Ascending aorta (tissue), 2 donors: ENCODE measurements at regions not wholly inside any gene's neighbourhood (a gene's known extent, or its start where the extent isn't known, plus 50 kb on each side); places are given as distances from the start of the nearest gene placed in this dataset.
A peak's percentile ranks its signal among the peaks of the same experiment; 100 is the strongest.

Source experiments
- DNase-seq, 2 donors: peaks; one replicate each; pipeline ENCODE4 v3.0.0-alpha.2; 2019; ENCODE audit warnings: low spot score in 2 of 2
- H3K27ac ChIP-seq, 2 donors: fragments of 200-600 bp; sonication (generic); one replicate each; pipeline ENCODE4 v1.5.1; 2016 to 2017; ENCODE audit warnings: mild to moderate bottlenecking in 1 of 2
- H3K27me3 ChIP-seq: fragments of 200-600 bp; sonication (generic); one replicate; pipeline ENCODE4 v1.5.1; 2017
- H3K36me3 ChIP-seq, 2 donors: fragments of 200-600 bp; sonication (generic); one replicate each; pipeline ENCODE4 v1.5.1; 2016
- H3K4me1 ChIP-seq, 2 donors: fragments of 200-600 bp; sonication (generic); one replicate each; pipeline ENCODE4 v1.5.1; 2016 to 2017; ENCODE audit warnings: mild to moderate bottlenecking in 1 of 2
- H3K4me3 ChIP-seq, 2 donors: fragments of 200-600 bp; sonication (generic); one replicate each; pipeline ENCODE4 v1.5.1; 2016 to 2017; ENCODE audit warnings: mild to moderate bottlenecking in 1 of 2
- H3K9me3 ChIP-seq, 2 donors: fragments of 200-600 bp; sonication (generic); one replicate each; pipeline ENCODE4 v1.5.1; 2016
- CTCF ChIP-seq, 3 experiments: fragments of 200-600 bp in 2 of 3; fragments of 450-650 bp in 1 of 3; sonication (generic) in 2 of 3; IDR thresholded peaks; one replicate each; pipeline ENCODE4 v1.5.1; 2016 to 2019; ENCODE audit warnings: antibody characterized with exemption in 3 of 3, mild to moderate bottlenecking in 1 of 3, moderate library complexity in 1 of 3
- intact Hi-C: fragments of 100-400 bp; cut with DNase I; formaldehyde crosslinking; loops from one replicate; pipeline ENCODE4 v1.15.1; 2023

DNA sequence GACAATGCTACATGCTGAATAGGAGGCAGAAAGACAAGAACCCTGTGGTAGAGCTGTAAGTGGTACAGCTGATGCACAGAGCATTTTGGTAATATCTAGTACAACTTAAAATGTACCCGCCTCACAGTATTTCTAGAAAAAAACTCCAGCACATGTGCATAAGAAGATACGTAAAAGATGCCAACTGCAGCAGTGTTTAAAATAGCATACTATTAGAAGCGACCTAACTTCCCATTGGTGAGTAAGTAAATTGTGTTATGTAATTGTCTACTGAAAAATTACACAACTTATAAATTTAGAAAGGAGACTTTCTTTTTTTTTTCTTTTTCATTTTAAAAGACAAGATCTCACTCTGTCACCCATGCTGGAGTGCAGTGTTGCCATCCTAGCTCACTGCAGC lies 114.3 kb upstream of the CAND1 start:
- Histone ChIP-seq H3K27me3 (no peaks in the 10 kb centered on the region), H3K4me1 (no peaks in the 10 kb centered on the region), H3K4me3 (no peak overlapping the region), H3K27ac (no peak overlapping the region), H3K9me3 (no peaks in the 10 kb centered on the region), H3K36me3 (no peaks in the 10 kb centered on the region)
- DNase-seq: no peak
- intact Hi-C loops: no loop called here
- TF ChIP-seq CTCF (IDR thresholded peaks at IDR 0.05): no peak

DNA sequence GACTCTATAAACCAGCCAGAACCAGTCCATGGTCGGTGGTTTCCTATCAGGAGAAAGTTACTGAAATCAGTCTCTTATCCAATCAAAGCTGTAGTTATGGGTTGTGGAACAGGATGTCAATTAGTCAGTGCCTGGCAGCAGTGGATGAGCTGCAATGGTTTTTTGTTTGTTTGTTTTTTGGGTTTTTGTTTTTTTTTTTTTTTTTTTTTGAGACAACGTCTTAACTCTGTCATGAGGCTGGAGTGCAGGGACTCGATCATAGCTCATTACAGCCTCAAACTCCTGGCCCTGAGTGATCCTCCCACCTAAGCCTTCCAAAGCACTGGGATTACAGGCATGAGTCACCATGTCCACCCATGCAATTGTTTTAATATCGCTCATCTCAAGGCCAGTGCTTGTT lies 113.3 kb upstream of the CAND1 start:
- Histone ChIP-seq H3K36me3 (no peaks in the 10 kb centered on the region), H3K27ac (no peak overlapping the region), H3K4me1 (no peaks in the 10 kb centered on the region), H3K4me3 (no peak overlapping the region), H3K9me3 (no peaks in the 10 kb centered on the region), H3K27me3 (no peaks in the 10 kb centered on the region)
- TF ChIP-seq CTCF (IDR thresholded peaks at IDR 0.05): no peak
- intact Hi-C loops: no loop called here
- DNase-seq: no peak

DNA sequence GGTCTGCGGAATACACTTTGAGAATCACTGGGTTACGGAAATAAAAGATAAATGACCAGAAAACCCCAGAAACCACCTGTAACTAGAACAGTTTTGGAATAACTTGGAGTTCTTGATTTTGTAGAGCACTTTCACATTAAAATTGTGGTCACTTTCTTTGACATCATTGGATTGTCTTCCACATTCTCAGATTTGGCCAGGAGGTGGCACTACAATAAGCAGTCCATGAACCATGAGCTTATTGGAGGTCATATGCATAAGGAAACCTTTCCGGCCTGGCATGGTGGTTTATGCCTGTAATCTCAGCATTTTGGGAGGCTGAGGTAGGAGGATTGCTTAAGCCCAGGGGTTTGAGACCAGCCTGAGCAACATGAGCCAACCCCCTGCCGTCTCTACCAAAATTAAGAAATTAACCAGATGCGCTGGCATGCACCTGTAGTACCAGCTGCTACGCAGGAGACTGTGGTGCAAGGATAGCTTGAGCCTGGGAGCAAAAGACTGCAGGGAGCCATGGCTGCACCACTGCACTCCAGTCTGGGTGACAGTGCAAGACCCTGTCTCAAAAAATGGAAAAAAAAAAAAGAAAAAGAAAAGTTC lies 107.7 kb upstream of the CAND1 start:
- no peaks in the 10 kb centered on the region for H3K4me1 ChIP-seq
- no peak overlapping the region for H3K27ac ChIP-seq
- H3K9me3 ChIP-seq: no peaks in the 10 kb centered on the region
- H3K36me3 ChIP-seq: no peaks in the 10 kb centered on the region
- no peak overlapping the region for H3K4me3 ChIP-seq
- no peak for DNase-seq
- intact Hi-C loops: no loop called here
- peak in 2 of 3 experiments; percentile 11 to 35 for TF ChIP-seq CTCF (IDR thresholded peaks at IDR 0.05)
- H3K27me3 ChIP-seq: no peaks in the 10 kb centered on the region

- H3K27ac ChIP-seq: no peak overlapping the region
- H3K9me3 ChIP-seq: no peaks in the 10 kb centered on the region
- no peak for TF ChIP-seq CTCF (IDR thresholded peaks at IDR 0.05)
- no peak overlapping the region for H3K4me3 ChIP-seq
- no peaks in the 10 kb centered on the region for H3K36me3 ChIP-seq
- intact Hi-C loops: no loop called here
- H3K27me3 ChIP-seq: no peaks in the 10 kb centered on the region
- no peak for DNase-seq
- no peaks in the 10 kb centered on the region for H3K4me1 ChIP-seq
These were observed 95.9 kb upstream of the CAND1 start for GRCh38 chr12:67173258-67173657.

DNA sequence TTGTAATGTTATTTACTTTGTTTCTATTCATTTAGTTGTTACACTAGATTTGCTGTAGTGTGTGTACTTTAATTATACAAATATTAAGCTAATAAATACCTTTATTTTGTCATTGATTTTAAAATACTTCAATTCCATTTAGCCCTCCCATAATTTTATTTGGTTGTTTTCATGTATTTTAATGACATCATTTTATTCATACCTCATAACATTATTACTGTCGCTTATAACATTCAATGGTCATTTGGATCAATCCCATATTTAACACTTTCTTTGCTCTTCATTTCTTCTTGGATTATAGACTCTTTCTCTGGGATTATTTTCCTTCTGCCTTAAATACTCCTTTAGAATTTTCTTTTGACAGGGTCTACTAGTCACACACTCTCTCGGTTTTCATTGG lies 86.6 kb upstream of the CAND1 start:
- H3K9me3 ChIP-seq: no peaks in the 10 kb centered on the region
- H3K27ac ChIP-seq: no peak overlapping the region
- H3K4me1 ChIP-seq: no peaks in the 10 kb centered on the region
- H3K36me3 ChIP-seq: no peaks in the 10 kb centered on the region
- H3K4me3 ChIP-seq: no peak overlapping the region
- intact Hi-C loops: no loop called here
- DNase-seq: no peak
- TF ChIP-seq CTCF (IDR thresholded peaks at IDR 0.05): no peak
- no peaks in the 10 kb centered on the region for H3K27me3 ChIP-seq

DNA sequence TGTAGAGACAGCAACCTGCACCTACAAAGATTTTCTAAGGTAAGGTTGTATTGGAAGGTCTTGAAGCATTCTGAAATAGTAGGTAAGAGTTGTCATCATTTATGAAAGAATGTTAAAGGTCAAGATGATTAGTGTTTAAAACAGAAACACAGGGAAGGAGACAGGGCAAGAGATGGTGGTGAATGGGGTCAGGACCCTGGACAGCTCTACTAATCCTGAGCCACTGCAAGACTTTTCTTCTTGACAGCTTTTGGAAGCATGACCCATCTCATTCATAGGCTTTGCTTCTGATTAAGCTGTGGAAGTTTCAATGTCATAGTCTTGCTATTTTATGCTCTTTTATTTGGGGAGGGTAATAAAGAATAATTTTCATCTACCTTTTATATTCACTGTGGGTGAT lies 75.5 kb upstream of the CAND1 start:
- H3K27ac ChIP-seq: no peak overlapping the region
- H3K36me3 ChIP-seq: no peaks in the 10 kb centered on the region
- H3K9me3 ChIP-seq: no peaks in the 10 kb centered on the region
- H3K4me1 ChIP-seq: no peaks in the 10 kb centered on the region
- TF ChIP-seq CTCF (IDR thresholded peaks at IDR 0.05): no peak
- H3K4me3 ChIP-seq: no peak overlapping the region
- intact Hi-C loops: no loop called here
- no peak for DNase-seq
- H3K27me3 ChIP-seq: no peaks in the 10 kb centered on the region
